ACC112 (cell line): ENCODE measurements at regions not wholly inside any gene's neighbourhood (a gene's known extent, or its start where the extent isn't known, plus 50 kb on each side); places are given as distances from the start of the nearest gene placed in this dataset.
"Not testable (repeated sequence)": the region's sequence is repeated elsewhere in the genome, so short reads cannot be mapped to it uniquely, and the experiment has no call there.

Experiments used
- H2AFZ ChIP-seq: fragments of 200-600 bp; sonication (generic); one replicate; pipeline ENCODE4 v1.6.0; 2017; ENCODE audit warnings: antibody characterized with exemption, low read length; ENCODE audit not compliant: unreplicated experiment
- H3K27ac ChIP-seq: fragments of 200-600 bp; sonication (generic); 2 replicates; pipeline ENCODE4 v1.5.1; 2014; ENCODE audit warnings: low read depth, mild to moderate bottlenecking, antibody characterized with exemption, low read length, moderate library complexity
- H3K27me3 ChIP-seq: fragments of 200-600 bp; sonication (generic); 2 replicates; pipeline ENCODE4 v1.6.1; 2014; ENCODE audit warnings: mild to moderate bottlenecking, antibody characterized with exemption, low read length, moderate library complexity, mixed read lengths; ENCODE audit not compliant: insufficient read depth
- H3K36me3 ChIP-seq: fragments of 200-600 bp; sonication (generic); 2 replicates; pipeline ENCODE4 v1.6.1; 2016; ENCODE audit warnings: mild to moderate bottlenecking, antibody characterized with exemption, low read length, moderate library complexity, mixed read lengths; ENCODE audit not compliant: insufficient read depth
- H3K4me1 ChIP-seq: fragments of 200-600 bp; sonication (generic); one replicate; pipeline ENCODE4 v1.6.1; 2016; ENCODE audit warnings: low read length, mixed read lengths; ENCODE audit not compliant: insufficient read depth, unreplicated experiment, control insufficient read depth
- H3K4me3 ChIP-seq: fragments of 200-600 bp; sonication (generic); 2 replicates; pipeline ENCODE4 v1.5.1; 2014; ENCODE audit warnings: mild to moderate bottlenecking, low read depth, low read length
- H3K79me2 ChIP-seq: fragments of 200-600 bp; sonication (generic); one replicate; pipeline ENCODE4 v1.6.0; 2016; ENCODE audit warnings: low read length; ENCODE audit not compliant: control insufficient read depth, unreplicated experiment, insufficient read depth

DNA sequence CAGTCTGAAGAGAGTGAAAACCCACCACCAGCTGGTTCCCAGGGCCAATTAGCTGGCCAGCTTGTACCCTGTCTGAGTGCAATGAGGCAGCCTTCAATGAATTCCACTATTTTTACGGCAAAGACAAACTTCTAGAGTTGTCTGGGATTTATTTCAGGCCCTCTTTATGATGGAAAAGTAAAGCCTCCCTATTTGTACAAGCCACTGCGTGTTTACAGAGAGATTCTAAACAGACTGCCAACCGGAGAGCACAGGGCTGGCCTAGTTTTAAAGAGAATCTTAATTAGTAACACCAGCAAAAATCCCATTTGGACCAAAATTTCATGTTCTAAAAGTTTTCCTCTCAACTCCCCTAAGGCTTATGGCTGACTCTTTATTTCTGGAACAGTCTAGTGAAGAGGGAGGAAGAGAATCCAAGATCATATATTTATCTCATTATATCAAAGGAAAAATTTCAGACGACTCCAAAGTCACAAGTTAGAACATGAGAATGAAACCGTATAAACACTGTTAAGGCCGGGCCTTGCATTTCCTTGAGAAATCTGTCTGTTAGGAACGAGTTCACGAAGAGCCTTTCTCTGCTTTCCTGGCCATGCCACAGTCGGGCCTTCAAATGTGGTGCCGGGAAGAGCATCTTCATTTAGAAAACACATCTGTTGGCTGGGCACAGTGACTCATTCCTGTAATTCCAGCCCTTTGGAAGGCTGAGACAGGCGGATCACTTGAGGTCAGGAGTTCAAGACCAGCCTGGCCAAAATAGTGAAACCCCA lies 724.6 kb upstream of the NRP1 start:
- H3K4me3 ChIP-seq: no peak overlapping the region
- H3K36me3 ChIP-seq: no peaks in the 10 kb centered on the region
- no peak overlapping the region for H2AFZ ChIP-seq
- H3K79me2 ChIP-seq: no peaks in the 10 kb centered on the region
- H3K27me3 ChIP-seq: no peaks in the 10 kb centered on the region
- no peaks in the 10 kb centered on the region for H3K4me1 ChIP-seq
- no peak overlapping the region for H3K27ac ChIP-seq

DNA sequence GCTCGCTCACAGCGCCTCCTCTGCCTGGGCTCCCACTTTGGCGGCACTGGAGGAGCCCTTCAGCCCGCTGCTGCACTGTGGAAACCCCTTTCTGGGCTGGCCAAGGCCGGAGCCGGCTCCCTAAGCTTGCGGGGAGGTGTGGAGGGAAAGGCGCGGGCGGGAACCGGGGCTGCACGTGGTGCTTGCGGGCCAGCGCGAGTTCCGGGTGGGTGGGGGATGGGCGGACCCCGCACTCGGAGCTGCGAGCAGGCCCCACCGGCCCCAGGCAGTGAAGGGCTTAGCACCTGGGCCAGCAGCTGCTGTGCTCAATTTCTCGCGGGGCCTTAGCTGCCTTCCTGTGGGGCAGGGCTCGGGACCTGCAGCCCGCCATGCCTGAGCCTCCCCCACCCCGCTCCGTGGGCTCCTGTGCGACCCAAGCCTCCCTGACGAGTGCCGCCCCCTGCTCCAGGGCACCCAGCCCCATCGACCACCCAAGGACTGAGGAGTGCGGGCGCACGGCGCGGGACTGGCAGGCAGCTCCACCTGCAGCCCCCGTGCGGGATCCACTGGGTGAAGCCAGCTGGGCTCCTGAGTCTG lies 721.0 kb upstream of the NRP1 start:
- not testable (repeated sequence) for H3K4me1 ChIP-seq, H3K4me3 ChIP-seq, H3K27ac ChIP-seq, H2AFZ ChIP-seq, H3K79me2 ChIP-seq, H3K36me3 ChIP-seq
- H3K27me3 ChIP-seq: peaks cover 12% of the 10 kb centered on the region; the same call in 1 of the 2 replicates

GRCh38 chr10:34049887-34050286 lies 715.4 kb upstream of the NRP1 start:
- Histone ChIP-seq H3K4me3 (no peak overlapping the region), H3K4me1 (no peaks in the 10 kb centered on the region), H3K79me2 (no peaks in the 10 kb centered on the region), H2AFZ (no peak overlapping the region), H3K27me3 (peaks cover 40% of the 10 kb centered on the region; the same call in 1 of the 2 replicates), H3K27ac (no peak overlapping the region), H3K36me3 (no peaks in the 10 kb centered on the region)

DNA sequence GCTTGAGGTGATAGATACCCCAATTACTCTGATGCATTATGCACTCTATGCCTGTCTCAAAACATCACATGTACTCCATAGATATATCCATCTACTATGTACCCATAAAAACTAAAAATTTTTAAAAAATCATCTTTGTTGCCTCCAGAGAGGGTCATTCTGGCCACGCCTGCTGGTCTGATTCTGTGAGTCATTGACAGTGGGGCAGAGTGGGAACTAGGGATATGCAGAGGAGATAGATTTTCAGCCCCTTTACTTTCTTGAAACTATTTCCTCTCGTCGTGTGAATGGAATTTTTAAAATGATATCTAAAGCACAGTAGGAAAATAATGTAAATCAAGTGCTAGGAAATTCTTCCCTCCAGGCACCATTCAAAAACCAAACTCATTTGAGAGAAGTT lies 715.0 kb upstream of the NRP1 start:
- H3K4me3 ChIP-seq: no peak overlapping the region

GRCh38 chr10:34047389-34047788 lies 712.9 kb upstream of the NRP1 start:
- H3K79me2 ChIP-seq: no peaks in the 10 kb centered on the region
- peaks cover 40% of the 10 kb centered on the region; the same call in 1 of the 2 replicates for H3K27me3 ChIP-seq
- no peak overlapping the region for H3K4me3 ChIP-seq
- no peaks in the 10 kb centered on the region for H3K4me1 ChIP-seq
- no peak overlapping the region for H2AFZ ChIP-seq
- H3K36me3 ChIP-seq: no peaks in the 10 kb centered on the region
- no peak overlapping the region for H3K27ac ChIP-seq

More for the DNA sequence above, 715.0 kb upstream of the NRP1 start:
- H3K27me3 ChIP-seq: peaks cover 40% of the 10 kb centered on the region; the same call in 1 of the 2 replicates
- H3K4me1 ChIP-seq: no peaks in the 10 kb centered on the region
- H3K27ac ChIP-seq: no peak overlapping the region
- H3K79me2 ChIP-seq: no peaks in the 10 kb centered on the region
- no peaks in the 10 kb centered on the region for H3K36me3 ChIP-seq
- no peak overlapping the region for H2AFZ ChIP-seq

GRCh38 chr10:34046506-34047034 lies 712.1 kb upstream of the NRP1 start:
- H3K27ac ChIP-seq: no peak overlapping the region
- H3K36me3 ChIP-seq: no peaks in the 10 kb centered on the region
- H3K27me3 ChIP-seq: peaks cover 35% of the 10 kb centered on the region; the same call in 1 of the 2 replicates
- no peak overlapping the region for H3K4me3 ChIP-seq
- no peak overlapping the region for H2AFZ ChIP-seq
- H3K4me1 ChIP-seq: no peaks in the 10 kb centered on the region
- H3K79me2 ChIP-seq: no peaks in the 10 kb centered on the region

- Histone ChIP-seq H3K79me2 (no peaks in the 10 kb centered on the region), H3K27ac (no peak overlapping the region), H3K4me1 (no peaks in the 10 kb centered on the region), H2AFZ (no peak overlapping the region), H3K4me3 (no peak overlapping the region), H3K36me3 (no peaks in the 10 kb centered on the region), H3K27me3 (peaks cover 28% of the 10 kb centered on the region; the same call in 1 of the 2 replicates)
Observed at GRCh38 chr10:34045571-34046190, 711.2 kb upstream of the NRP1 start.

- Histone ChIP-seq H3K4me1 (no peaks in the 10 kb centered on the region), H3K4me3 (no peak overlapping the region), H3K27me3 (peaks cover 4% of the 10 kb centered on the region; the same call in 1 of the 2 replicates), H2AFZ (no peak overlapping the region), H3K79me2 (no peaks in the 10 kb centered on the region), H3K36me3 (no peaks in the 10 kb centered on the region), H3K27ac (no peak overlapping the region)
Observed at GRCh38 chr10:34041871-34042270, 707.4 kb upstream of the NRP1 start.

DNA sequence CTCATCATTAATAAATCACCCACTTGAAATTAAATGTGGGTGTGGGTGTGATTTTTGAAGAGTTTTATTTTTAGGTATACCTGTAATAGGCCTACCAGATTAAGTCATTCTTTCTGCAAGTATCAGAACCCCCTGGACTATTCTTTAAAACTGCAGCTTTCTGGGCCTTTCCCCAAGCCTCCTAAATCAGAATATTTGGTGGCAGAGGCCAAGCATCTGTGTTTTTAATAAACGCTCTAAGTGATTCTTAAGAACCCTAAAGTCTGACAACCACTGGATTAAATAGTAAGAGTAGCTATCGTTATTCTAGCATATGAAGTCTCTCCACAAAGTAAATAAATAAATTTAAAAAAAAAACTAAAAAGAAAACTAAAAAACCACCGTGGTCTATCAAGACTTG lies 703.0 kb upstream of the NRP1 start:
- H3K4me1 ChIP-seq: no peaks in the 10 kb centered on the region
- H2AFZ ChIP-seq: no peak overlapping the region
- H3K27me3 ChIP-seq: no peaks in the 10 kb centered on the region

DNA sequence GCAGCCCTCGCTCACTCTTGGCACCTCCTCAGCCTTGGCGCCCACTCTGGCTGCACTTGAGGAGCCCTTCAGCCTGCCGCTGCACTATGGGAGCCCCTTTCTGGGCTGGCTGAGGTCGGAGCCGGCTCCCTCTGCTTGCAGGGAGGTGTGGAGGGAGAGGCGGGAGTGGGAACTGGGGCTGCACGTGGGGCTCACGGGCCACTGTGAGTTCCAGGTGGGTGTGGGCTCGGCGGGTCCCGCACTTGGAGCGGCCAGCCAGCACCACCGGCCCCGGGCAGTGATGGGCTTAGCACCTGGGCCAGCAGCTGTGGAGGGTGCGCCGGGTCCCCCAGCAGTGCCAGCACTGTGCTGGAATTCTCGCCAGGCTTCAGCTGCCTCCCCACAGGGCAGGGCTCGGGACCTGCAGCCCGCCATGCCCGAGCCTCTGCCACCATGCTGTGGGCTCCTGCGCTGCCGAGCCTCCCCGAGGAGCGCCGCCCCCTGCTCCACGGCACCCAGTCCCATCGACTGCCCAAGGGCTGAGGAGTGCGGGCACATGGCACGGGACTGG lies 700.8 kb upstream of the NRP1 start:
- not testable (repeated sequence) for H3K79me2 ChIP-seq, H3K27me3 ChIP-seq, H3K27ac ChIP-seq, H3K36me3 ChIP-seq, H3K4me3 ChIP-seq, H3K4me1 ChIP-seq, H2AFZ ChIP-seq

More for the DNA sequence above, 703.0 kb upstream of the NRP1 start:
- H3K79me2 ChIP-seq: no peaks in the 10 kb centered on the region
- H3K4me3 ChIP-seq: no peak overlapping the region
- no peaks in the 10 kb centered on the region for H3K36me3 ChIP-seq
- H3K27ac ChIP-seq: no peak overlapping the region
